ENCODE measurements at regions not wholly inside any gene's neighbourhood (a gene's known extent, or its start where the extent isn't known, plus 50 kb on each side); places are given as distances from the start of the nearest gene placed in this dataset.

DNA sequence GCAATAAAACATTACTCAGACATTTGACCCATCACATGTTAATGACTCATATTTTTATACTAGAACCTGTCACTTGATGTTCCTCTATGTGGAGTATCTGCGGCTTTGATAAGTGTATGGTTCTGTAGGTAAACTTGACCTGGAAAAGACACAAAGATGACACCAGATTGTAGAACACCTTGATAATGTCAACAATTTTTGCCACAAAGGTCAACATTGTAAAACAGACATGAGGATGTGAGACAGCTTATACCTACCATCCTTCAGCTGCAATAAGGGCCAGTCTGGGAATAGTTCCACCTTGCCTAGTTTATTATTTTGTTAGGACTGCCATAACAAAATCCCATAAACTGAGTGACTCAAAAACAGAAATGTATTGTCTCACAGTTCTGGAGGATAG, 202.4 kb downstream of the LMBRD1 start:
- no peaks in the 10 kb centered on the region for H3K36me3 ChIP-seq
- H3K4me1 ChIP-seq, result no peaks in the 10 kb centered on the region
- DNase-seq (no peak), ATAC-seq (no peak)
- H3K9me3 ChIP-seq, result no peaks in the 10 kb centered on the region
- no peak overlapping the region for H3K27ac ChIP-seq
- TF ChIP-seq, protein P1, sequence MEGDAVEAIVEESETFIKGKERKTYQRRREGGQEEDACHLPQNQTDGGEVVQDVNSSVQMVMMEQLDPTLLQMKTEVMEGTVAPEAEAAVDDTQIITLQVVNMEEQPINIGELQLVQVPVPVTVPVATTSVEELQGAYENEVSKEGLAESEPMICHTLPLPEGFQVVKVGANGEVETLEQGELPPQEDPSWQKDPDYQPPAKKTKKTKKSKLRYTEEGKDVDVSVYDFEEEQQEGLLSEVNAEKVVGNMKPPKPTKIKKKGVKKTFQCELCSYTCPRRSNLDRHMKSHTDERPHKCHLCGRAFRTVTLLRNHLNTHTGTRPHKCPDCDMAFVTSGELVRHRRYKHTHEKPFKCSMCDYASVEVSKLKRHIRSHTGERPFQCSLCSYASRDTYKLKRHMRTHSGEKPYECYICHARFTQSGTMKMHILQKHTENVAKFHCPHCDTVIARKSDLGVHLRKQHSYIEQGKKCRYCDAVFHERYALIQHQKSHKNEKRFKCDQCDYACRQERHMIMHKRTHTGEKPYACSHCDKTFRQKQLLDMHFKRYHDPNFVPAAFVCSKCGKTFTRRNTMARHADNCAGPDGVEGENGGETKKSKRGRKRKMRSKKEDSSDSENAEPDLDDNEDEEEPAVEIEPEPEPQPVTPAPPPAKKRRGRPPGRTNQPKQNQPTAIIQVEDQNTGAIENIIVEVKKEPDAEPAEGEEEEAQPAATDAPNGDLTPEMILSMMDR (IDR thresholded peaks at IDR 0.05), result no peak
- H3K27me3 ChIP-seq, result no peaks in the 10 kb centered on the region
- H3K4me3 ChIP-seq, result no peak overlapping the region
- intact Hi-C loops (cut with DNase I), result no loop called here

DNA sequence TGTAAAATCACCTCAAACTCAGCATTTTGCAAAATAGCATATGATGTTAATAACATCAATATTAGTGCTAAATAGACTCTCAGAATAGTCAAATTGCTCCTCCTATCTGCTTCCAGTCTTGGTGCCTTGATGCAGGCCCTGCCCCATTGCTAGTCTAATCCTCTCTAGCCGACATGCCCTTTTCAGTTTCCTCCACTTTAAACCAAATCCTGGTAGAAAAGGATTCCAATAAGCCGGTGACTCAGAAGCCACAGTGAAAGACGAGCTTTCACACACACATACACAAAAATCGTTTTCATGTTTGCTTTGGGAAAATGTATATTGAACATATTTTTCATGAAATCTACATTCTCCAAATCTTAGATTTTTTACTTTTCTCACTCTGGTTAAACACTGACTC, 203.1 kb downstream of the LMBRD1 start:
- no peak for DNase-seq
- H3K4me3 ChIP-seq, result no peak overlapping the region
- no peaks in the 10 kb centered on the region for H3K36me3 ChIP-seq
- TF ChIP-seq, protein P1 (IDR thresholded peaks at IDR 0.05), result no peak
- H3K27ac ChIP-seq, result no peak overlapping the region
- no peaks in the 10 kb centered on the region for H3K27me3 ChIP-seq
- no peaks in the 10 kb centered on the region for H3K9me3 ChIP-seq
- H3K4me1 ChIP-seq, result no peaks in the 10 kb centered on the region
- no peak for ATAC-seq
- intact Hi-C loops (cut with DNase I), result no loop called here

DNA sequence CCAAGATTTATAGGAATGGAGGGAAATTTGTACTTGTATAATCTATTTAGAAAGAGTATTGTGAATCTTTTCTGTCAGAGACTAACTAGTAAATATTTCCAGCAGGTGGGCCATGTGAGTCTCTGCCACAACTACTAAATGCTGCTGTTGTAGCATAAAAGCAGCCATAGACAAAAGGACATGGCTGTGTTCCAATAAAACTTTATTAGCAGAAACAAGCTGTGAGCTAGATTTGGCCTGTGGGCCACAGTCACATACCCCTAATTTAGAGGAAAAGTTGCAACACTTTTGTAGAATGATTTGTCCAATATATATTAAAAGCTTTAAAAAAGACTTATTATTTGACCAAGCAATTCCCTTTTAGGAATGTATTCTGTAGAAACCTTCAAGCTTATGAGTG, 207.2 kb downstream of the LMBRD1 start:
- Histone ChIP-seq H3K36me3 (no peaks in the 10 kb centered on the region), H3K27ac (no peak overlapping the region), H3K27me3 (no peaks in the 10 kb centered on the region), H3K4me3 (no peak overlapping the region), H3K9me3 (no peaks in the 10 kb centered on the region), H3K4me1 (no peaks in the 10 kb centered on the region)
- ATAC-seq (no peak), DNase-seq (no peak)
- intact Hi-C loops (cut with DNase I), result no loop called here
- TF ChIP-seq, protein P1 (IDR thresholded peaks at IDR 0.05), result no peak

DNA sequence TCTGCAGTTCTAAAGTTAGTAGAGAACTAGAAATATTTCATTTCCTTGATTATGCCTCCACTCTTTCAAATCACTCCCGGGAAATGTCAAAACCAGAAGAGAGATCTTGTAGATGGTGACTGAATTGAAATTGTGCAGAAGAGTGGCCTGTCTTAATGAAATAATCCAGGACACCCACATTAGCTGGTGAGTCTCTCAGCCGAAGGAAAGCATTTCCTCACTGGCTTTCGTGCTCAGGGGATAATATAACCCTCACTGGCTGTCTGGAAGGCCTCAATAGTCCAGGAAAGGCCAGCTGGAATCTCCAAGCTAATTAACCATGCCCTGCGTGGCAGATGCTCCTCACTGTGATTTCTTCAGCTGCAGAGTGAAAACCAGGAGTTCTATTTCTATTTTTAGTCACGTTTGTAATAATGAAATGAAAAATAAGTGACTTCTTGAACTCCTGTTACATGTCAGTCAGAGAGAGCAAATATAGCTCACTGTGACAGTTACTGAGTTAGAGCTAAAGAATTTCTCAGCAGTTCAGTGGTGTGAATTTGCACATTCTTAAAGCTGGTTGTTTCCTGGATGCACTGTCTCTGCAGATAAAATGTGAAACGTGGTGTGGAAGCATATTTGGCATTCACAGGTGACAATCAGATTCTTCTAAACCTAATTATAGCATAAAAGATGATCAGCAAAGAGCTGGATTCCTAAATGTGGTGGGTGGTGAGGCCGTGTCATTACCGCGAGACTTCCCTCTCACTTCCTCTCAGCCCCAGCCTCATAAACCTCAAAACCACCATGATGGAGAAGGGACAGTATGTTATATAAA, 211.7 kb downstream of the LMBRD1 start:
- no peak for ATAC-seq
- Histone ChIP-seq H3K4me3 (no peak overlapping the region), H3K9me3 (no peaks in the 10 kb centered on the region), H3K36me3 (no peaks in the 10 kb centered on the region), H3K27ac (no peak overlapping the region), H3K27me3 (no peaks in the 10 kb centered on the region), H3K4me1 (no peaks in the 10 kb centered on the region)
- intact Hi-C loops (cut with DNase I), result no loop called here
- no peak for DNase-seq
- TF ChIP-seq, protein P1 (IDR thresholded peaks at IDR 0.05), result no peak

DNA sequence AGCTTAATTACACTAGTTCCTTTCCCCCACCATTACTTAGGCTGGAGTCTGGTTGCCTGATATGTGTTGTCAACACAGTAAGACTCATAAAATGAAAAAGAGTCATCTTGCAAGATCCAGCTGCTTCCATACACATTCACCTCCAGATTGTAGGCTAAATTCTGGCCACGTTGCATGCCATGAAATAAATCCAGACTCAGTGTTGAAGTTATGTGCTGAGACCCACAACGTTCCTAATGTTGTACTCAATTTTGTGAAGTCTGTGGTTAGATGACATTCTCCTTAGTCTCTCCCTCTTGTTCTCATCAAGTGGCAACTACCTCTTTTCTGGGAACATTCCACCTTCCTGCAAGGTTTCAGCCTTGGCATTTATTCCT, 212.3 kb downstream of the LMBRD1 start:
- Histone ChIP-seq H3K4me3 (no peak overlapping the region), H3K9me3 (no peaks in the 10 kb centered on the region), H3K27ac (no peak overlapping the region), H3K36me3 (no peaks in the 10 kb centered on the region), H3K27me3 (no peaks in the 10 kb centered on the region), H3K4me1 (no peaks in the 10 kb centered on the region)
- TF ChIP-seq, protein P1 (IDR thresholded peaks at IDR 0.05), result no peak
- intact Hi-C loops (cut with DNase I), result no loop called here
- ATAC-seq (no peak), DNase-seq (no peak)

DNA sequence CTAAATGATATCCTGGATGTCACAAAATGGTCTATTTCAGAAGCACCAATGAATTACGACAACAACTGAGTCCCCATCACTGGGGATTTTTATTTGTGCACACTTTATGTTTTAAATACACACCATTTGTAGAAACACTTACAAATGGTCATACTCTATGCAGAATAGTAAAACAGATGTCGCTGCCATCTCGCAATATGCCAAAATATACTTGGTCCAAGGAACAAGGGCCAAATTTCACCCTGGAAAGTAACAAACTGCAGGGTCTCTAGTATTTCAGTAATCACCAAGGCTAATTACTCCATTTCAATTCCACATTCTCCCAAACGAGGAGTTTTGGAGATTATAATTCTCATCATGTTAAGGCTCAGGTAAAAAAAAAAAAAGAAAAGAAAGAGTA, 215.2 kb downstream of the LMBRD1 start:
- Histone ChIP-seq H3K4me3 (no peak overlapping the region), H3K36me3 (no peaks in the 10 kb centered on the region), H3K4me1 (no peaks in the 10 kb centered on the region), H3K27ac (no peak overlapping the region), H3K9me3 (no peaks in the 10 kb centered on the region), H3K27me3 (no peaks in the 10 kb centered on the region)
- TF ChIP-seq, protein P1 (IDR thresholded peaks at IDR 0.05), result no peak
- ATAC-seq, result no peak
- intact Hi-C loops (cut with DNase I), result no loop called here
- DNase-seq, result no peak
